H9 (cell line): ENCODE measurements at regions not wholly inside any gene's neighbourhood (a gene's known extent, or its start where the extent isn't known, plus 50 kb on each side); places are given as distances from the start of the nearest gene placed in this dataset.

Experiments
- DNase-seq: peaks from one replicate; pipeline ENCODE4 v3.0.0-alpha.2; 2017
- H2AFZ ChIP-seq: one replicate; pipeline ENCODE4 v1.6.1; 2013; ENCODE audit warnings: mild to moderate bottlenecking, low read length, control low read depth, moderate library complexity
- H2AK5ac ChIP-seq: 2 replicates; pipeline ENCODE4 v1.6.1; 2013; ENCODE audit warnings: low read length, control low read depth, mixed read lengths; ENCODE audit not compliant: insufficient read length
- H2BK120ac ChIP-seq: one replicate; pipeline ENCODE4 v1.6.1; 2013; ENCODE audit warnings: low read depth, mild to moderate bottlenecking, low read length, control low read depth, inconsistent platforms; ENCODE audit not compliant: poor library complexity, severe bottlenecking
- H2BK12ac ChIP-seq: 2 replicates; pipeline ENCODE4 v1.6.1; 2013; ENCODE audit warnings: low read length, control low read depth, mixed read lengths, low read depth; ENCODE audit not compliant: insufficient read length
- H2BK15ac ChIP-seq: 2 replicates; pipeline ENCODE4 v1.6.1; 2013; ENCODE audit warnings: low read depth, low read length, control low read depth
- H2BK20ac ChIP-seq: one replicate; pipeline ENCODE4 v1.6.1; 2013; ENCODE audit warnings: low read depth, mild to moderate bottlenecking, low read length, control low read depth, inconsistent platforms; ENCODE audit not compliant: poor library complexity, severe bottlenecking
- H2BK5ac ChIP-seq: 2 replicates; pipeline ENCODE4 v1.6.1; 2013; ENCODE audit warnings: low read length, control low read depth, mixed read lengths; ENCODE audit not compliant: insufficient read length
- H3K14ac ChIP-seq: 2 replicates; pipeline ENCODE4 v1.6.1; 2013; ENCODE audit warnings: low read length, control low read depth; ENCODE audit not compliant: insufficient read depth
- H3K18ac ChIP-seq: 2 replicates; pipeline ENCODE4 v1.6.1; 2013; ENCODE audit warnings: low read depth, mild to moderate bottlenecking, mixed read lengths, low read length, control low read depth; ENCODE audit not compliant: insufficient read length
- H3K23ac ChIP-seq: 2 replicates; pipeline ENCODE4 v1.6.1; 2013; ENCODE audit warnings: low read length, control low read depth, mixed read lengths, low read depth; ENCODE audit not compliant: insufficient read length
- H3K23me2 ChIP-seq: 2 replicates; pipeline ENCODE4 v1.6.1; 2013; ENCODE audit warnings: low read depth, mild to moderate bottlenecking, mixed read lengths, low read length, control low read depth; ENCODE audit not compliant: insufficient read length, poor library complexity, severe bottlenecking
- H3K27ac ChIP-seq: 2 replicates; pipeline ENCODE4 v1.5.1; 2013; ENCODE audit warnings: low read length, control low read depth, mixed read lengths, low read depth; ENCODE audit not compliant: insufficient read length
- H3K27me3 ChIP-seq: 2 replicates; pipeline ENCODE4 v1.6.1; 2013; ENCODE audit warnings: low read length, control low read depth, inconsistent platforms; ENCODE audit not compliant: insufficient read depth
- H3K4ac ChIP-seq: 2 replicates; pipeline ENCODE4 v1.6.1; 2013; ENCODE audit warnings: low read depth, mild to moderate bottlenecking, control low read depth, inconsistent platforms, low read length, moderate library complexity
- H3K4me1 ChIP-seq: 2 replicates; pipeline ENCODE4 v1.6.1; 2013; ENCODE audit warnings: low read length, control low read depth, inconsistent platforms; ENCODE audit not compliant: insufficient read depth
- H3K4me2 ChIP-seq: 2 replicates; pipeline ENCODE4 v1.6.1; 2013; ENCODE audit warnings: low read length, control low read depth, mixed read lengths; ENCODE audit not compliant: insufficient read length, insufficient read depth
- H3K56ac ChIP-seq: 2 replicates; pipeline ENCODE4 v1.6.1; 2013; ENCODE audit warnings: low read depth, mild to moderate bottlenecking, mixed read lengths, low read length, control low read depth; ENCODE audit not compliant: insufficient read length
- H3K79me1 ChIP-seq: 2 replicates; pipeline ENCODE4 v1.6.1; 2013; ENCODE audit warnings: low read depth, mild to moderate bottlenecking, moderate library complexity, low read length, control low read depth, inconsistent platforms; ENCODE audit not compliant: insufficient read depth, poor library complexity, severe bottlenecking
- H3K79me2 ChIP-seq: 2 replicates; pipeline ENCODE4 v1.6.1; 2013; ENCODE audit warnings: low read length, control low read depth, inconsistent platforms; ENCODE audit not compliant: insufficient read depth
- H3K9ac ChIP-seq: 2 replicates; pipeline ENCODE4 v1.6.1; 2013; ENCODE audit warnings: low read length, control low read depth, mixed read lengths; ENCODE audit not compliant: insufficient read length; ENCODE audit errors: extremely low read depth
- H3K9me3 ChIP-seq: one replicate; pipeline ENCODE4 v1.6.1; 2013; ENCODE audit warnings: low read depth, low read length, inconsistent platforms; ENCODE audit not compliant: control insufficient read depth
- H3T11ph ChIP-seq: one replicate; pipeline ENCODE4 v1.6.1; 2013; ENCODE audit warnings: mild to moderate bottlenecking, low read length, control low read depth, inconsistent platforms
- H4K20me1 ChIP-seq: one replicate; pipeline ENCODE4 v1.6.1; 2013; ENCODE audit not compliant: control insufficient read depth, insufficient read length, insufficient read depth
- H4K5ac ChIP-seq: 2 replicates; pipeline ENCODE4 v1.6.1; 2013; ENCODE audit warnings: low read depth, mild to moderate bottlenecking, mixed read lengths, low read length, control low read depth; ENCODE audit not compliant: insufficient read length
- H4K8ac ChIP-seq: replicated peaks from 2 replicates; pipeline ENCODE4 v1.6.1; 2013; ENCODE audit warnings: low read length, control low read depth, mixed read lengths, low read depth; ENCODE audit not compliant: insufficient read length
- H4K91ac ChIP-seq: 2 replicates; pipeline ENCODE4 v1.6.1; 2013; ENCODE audit warnings: low read depth, mild to moderate bottlenecking, moderate library complexity, mixed read lengths, low read length, control low read depth; ENCODE audit not compliant: insufficient read length
- H3K27ac Mint-ChIP-seq, 3 experiments: 2 replicates in 2 of 3; 3 replicates in 1 of 3; pipeline ENCODE4 v1.8.0; 2020 to 2021; ENCODE audit warnings: mixed read lengths in 3 of 3, mild to moderate bottlenecking in 1 of 3, moderate library complexity in 1 of 3
- H3K27me3 Mint-ChIP-seq: 2 replicates; pipeline ENCODE4 v1.8.0; 2021; ENCODE audit warnings: low read depth, mild to moderate bottlenecking, moderate library complexity, mixed read lengths
- H3K36me3 Mint-ChIP-seq, 3 experiments: 2 replicates in 2 of 3; 3 replicates in 1 of 3; pipeline ENCODE4 v1.8.0; 2020 to 2021; ENCODE audit warnings: low read depth in 3 of 3, mixed read lengths in 3 of 3; ENCODE audit not compliant: insufficient read depth in 1 of 3
- H3K4me1 Mint-ChIP-seq, 2 experiments: 2 replicates each; pipeline ENCODE4 v1.8.0; 2020; ENCODE audit warnings: mixed read lengths in 2 of 2
- H3K4me3 Mint-ChIP-seq, 2 experiments: 2 replicates in 1 of 2; 3 replicates in 1 of 2; pipeline ENCODE4 v1.8.0; 2020 to 2021; ENCODE audit warnings: mild to moderate bottlenecking in 2 of 2, mixed read lengths in 2 of 2, moderate library complexity in 1 of 2
- H3K9me3 Mint-ChIP-seq, 2 experiments: 2 replicates in 1 of 2; 3 replicates in 1 of 2; pipeline ENCODE4 v1.8.0; 2020; ENCODE audit warnings: mild to moderate bottlenecking in 2 of 2, mixed read lengths in 2 of 2, moderate library complexity in 1 of 2
- CTCF ChIP-seq: fragments of 200-600 bp; sonication (generic); conservative IDR thresholded peaks from 3 replicates; pipeline ENCODE4 v1.8.0; 2021; ENCODE audit warnings: antibody characterized with exemption, mild to moderate bottlenecking
- WGBS: extraction: QIAGEN DNeasy Blood & Tissue Kit; methylation state at CpG from one replicate; pipeline ENCODE4 v1.1.7; 2013; ENCODE audit warnings: missing lambda C conversion rate, low lambda C conversion rate, mixed read lengths; ENCODE audit not compliant: insufficient read length; ENCODE audit errors: extremely low coverage; 5-methylcytosine and 5-hydroxymethylcytosine counted together

- Histone ChIP-seq H2BK20ac (no peak overlapping the region), H3K27me3 (no peaks in the 10 kb centered on the region), H2BK120ac (no peak overlapping the region), H4K8ac (no peak overlapping the region), H4K20me1 (no peaks in the 10 kb centered on the region), H3K14ac (no peak overlapping the region; the same call in 1 of the 2 replicates), H3K23me2 (no peaks in the 10 kb centered on the region), H2BK15ac (no peak overlapping the region), H3K79me2 (no peaks in the 10 kb centered on the region), H3K4me1 (peaks cover 6% of the 10 kb centered on the region; the same call in 1 of the 2 replicates), H3K23ac (no peak overlapping the region), H3K9me3 (no peaks in the 10 kb centered on the region), H3K18ac (no peak overlapping the region), H3K56ac (no peak overlapping the region), H2BK5ac (no peak overlapping the region), H4K5ac (no peak overlapping the region), H3K79me1 (no peaks in the 10 kb centered on the region), H4K91ac (no peak overlapping the region), H3K4ac (no peak overlapping the region), H3K4me2 (no peak overlapping the region), H3K9ac (no peak overlapping the region), H2AK5ac (no peak overlapping the region), H3T11ph (no peak overlapping the region), H3K27ac (no peak overlapping the region), H2BK12ac (no peak overlapping the region), H2AFZ (no peak overlapping the region)
- no CpG with 5 or more reads among the region's 1 CpG for WGBS
- Mint-ChIP-seq H3K4me1 (peaks cover 21 to 27% of the 10 kb centered on the region in 2 experiments), H3K36me3 (no peaks in the 10 kb centered on the region; a peak in 1 of 7 replicates), H3K9me3 (no peaks in the 10 kb centered on the region), H3K27ac (no peak overlapping the region), H3K27me3 (peaks cover 23% of the 10 kb centered on the region), H3K4me3 (no peak overlapping the region)
- TF ChIP-seq CTCF: no peak
- DNase-seq: no peak
These were observed 85.8 kb upstream of the ARMC2 start for GRCh38 chr6:108762394-108762793.
